Hematopoietic multipotent progenitor cell treated with erythropoietin and hydrocortisone succinate and interleukin-3 and kit ligand, for 4 days (in vitro differentiated cells): ENCODE measurements at regions not wholly inside any gene's neighbourhood (a gene's known extent, or its start where the extent isn't known, plus 50 kb on each side); places are given as distances from the start of the nearest gene placed in this dataset.

Experiments used
- DNase-seq: peaks from one replicate; pipeline ENCODE4 v3.0.0-alpha.2; 2015

DNA sequence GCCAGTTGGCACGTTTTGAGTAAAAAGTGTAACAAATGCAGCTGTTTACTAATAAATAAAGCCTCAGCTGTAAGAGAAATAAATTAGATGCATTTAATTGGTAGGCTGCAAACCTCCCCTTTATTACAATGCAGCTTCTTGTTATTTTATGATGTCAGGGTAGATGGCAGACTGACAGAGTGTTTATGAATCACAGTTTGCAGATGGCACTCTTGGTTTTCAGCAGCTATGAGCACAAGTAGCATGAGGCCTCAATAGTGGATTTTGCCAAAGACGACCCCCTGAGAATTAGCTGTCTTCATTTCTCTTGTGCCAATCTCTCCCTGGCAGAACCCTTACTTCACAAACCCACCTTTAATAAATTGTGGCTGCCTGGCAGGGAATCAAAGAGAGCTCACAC, 161.2 kb upstream of the C1orf87 start:
- DNase-seq: no peak

DNA sequence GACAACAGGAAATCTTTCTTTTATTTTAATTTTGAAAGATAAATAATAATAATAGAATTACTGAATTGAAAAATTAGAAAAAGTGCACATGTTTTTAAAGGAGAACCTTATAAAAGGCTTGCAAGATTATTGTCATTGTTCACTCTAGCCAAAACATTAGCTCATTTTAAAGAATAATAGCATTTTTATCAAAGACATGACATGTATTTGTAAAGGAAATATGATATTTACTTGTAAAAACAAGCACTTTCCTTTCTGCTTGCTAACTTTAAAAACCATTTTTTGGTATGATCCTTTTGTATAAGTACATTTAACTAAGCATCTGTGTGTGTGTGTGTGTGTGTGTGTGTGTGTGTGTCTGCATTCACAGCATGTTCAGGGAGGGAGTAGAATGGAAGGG, 156.3 kb upstream of the C1orf87 start:
- DNase-seq: no peak

DNA sequence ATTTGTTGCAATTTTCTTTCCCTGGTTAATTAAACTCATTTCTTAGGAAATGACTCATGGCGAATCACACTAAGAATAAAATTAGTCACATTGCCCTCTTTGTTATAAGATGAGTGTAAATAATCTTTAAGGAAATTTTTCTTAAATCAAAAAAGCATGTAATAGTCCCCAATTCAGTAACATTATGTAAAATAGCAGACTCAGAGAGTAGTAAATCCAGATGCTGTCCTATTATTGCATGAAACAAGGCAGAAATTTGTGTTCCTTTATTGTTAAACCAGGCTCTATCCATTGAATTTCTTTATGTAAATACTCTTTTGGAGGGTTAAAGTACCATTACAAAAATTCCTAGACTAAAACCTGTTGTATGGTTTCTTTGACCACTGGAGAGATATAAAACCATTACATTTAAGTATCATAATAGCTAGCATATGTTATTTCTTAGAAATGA, 154.5 kb upstream of the C1orf87 start:
- no peak for DNase-seq

DNA sequence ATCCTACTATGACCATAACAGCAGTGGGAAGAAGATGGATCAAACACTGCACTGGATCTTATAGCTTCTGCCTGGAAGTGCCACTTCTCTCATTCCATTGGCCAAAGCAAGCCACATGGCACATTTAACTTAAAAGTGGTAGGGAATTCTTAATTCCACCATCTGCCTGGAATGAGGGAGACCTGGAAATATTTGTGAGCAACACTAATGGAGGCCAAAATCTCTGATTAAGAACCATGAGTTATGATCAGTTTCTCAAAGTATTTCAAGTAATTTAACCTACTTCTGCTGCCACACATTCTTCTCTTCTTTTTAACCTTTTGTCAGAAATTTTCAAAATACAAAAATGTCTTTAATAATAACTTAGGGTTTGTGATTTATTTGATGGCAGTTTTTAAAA, 154.0 kb upstream of the C1orf87 start:
- DNase-seq: no peak

DNA sequence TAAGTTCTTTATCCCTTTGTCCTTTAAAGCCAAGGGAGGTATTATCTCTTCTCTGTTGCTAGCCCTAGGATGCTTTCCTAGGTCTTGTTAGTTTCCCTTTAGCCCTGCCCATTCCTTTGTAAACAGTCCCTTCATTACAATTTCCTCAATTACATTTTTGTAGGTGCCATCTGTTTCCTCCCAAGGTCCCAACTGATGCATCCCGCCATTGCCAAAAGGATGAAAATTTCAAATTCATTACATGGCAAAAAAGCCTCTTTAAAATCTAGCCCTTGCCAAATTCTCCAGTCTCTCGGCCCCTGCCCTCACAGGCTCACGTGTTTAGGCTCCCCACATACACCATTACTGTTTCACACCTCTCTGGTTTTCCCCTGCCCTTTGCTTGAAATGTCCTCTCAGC, 151.9 kb upstream of the C1orf87 start:
- no peak for DNase-seq

DNA sequence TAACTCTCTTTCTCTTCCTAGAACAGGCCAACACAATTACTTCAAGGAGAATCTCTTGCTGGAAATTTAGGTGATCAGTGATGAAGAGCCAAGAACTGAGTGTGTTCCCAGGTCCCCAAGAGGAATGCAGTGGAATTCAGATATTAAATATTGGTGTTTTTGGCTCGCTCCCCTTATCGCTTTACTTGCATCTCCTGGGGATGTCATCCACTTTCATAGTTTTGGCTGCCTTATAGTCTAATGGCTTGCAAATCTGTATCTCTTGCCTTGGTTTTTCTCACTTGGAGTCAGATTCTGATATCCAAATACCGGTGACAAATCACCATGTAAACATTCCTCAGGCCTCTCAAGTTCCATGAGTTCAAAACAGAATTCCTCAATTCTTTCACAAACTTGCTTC, 151.0 kb upstream of the C1orf87 start:
- no peak for DNase-seq

DNA sequence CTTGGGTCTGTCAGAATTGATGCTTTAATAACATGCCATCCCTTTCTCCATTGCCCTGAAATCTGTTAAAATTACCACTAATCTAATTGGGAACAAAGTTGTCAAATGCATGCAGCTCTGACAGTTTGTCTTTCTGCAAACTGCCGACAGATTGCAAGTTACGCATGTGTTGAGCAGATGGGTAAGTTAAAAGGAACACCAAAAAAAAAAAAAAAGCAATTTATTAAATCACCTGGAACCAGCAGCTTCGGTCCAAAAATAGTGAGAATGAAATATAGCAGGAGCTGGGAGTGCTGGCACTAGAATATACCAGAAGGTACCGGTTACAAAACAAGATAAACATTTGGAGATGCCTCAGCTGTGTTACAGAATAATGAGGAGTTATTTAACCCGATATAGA, 149.6 kb upstream of the C1orf87 start:
- no peak for DNase-seq

DNA sequence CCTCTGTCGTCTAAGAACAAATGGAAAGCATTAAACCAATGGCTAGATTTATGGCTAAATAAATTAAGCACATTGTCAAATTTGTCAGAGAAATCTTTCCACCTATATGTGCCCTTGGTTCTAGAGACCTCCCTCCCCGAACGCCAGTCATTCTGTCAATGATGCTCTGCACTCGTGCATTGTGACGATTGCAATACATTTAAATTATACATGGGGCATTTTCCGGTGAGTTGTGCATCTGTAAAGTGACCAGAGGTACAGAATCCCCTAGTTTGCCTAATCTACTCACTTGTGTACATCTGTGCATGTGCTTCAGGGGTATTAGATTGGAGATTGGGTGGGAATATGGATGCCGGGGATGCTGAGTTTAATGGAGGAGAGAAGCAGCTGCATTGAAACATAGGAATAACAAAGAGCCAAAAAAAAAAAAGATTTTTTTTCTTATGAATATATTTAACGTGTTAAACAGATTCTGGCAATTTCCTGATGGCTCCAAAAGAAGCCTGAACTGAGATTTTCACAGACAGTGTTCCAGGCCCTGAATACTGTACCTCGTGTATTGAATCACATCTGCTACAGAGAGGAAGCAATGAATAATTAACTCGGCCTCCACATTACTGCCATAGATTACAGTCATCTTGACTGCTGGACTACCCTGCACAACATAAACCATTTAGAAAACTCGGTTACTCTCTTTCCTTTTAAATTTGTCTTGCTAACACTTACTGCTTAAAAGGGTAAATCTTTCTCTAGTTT, 149.0 kb upstream of the C1orf87 start:
- DNase-seq: no peak

DNA sequence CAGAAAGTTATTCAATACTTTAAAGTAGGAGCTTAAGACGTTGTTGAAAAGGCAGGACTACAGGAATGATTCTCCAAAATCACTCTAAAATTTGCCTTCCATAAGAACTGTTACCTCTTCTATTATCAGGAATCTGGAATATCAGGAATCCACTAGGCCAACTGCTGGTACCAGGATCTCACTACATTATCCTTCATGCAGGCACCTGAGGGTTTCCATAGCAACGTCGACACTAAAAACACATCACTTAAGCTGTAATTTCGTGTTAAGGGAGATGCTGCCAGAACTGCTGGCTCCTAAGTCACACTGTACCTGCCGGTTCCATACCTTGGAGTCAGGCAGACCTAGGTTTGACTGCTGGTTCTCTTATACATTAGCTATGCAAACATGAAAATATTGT, 139.7 kb upstream of the C1orf87 start:
- no peak for DNase-seq

DNA sequence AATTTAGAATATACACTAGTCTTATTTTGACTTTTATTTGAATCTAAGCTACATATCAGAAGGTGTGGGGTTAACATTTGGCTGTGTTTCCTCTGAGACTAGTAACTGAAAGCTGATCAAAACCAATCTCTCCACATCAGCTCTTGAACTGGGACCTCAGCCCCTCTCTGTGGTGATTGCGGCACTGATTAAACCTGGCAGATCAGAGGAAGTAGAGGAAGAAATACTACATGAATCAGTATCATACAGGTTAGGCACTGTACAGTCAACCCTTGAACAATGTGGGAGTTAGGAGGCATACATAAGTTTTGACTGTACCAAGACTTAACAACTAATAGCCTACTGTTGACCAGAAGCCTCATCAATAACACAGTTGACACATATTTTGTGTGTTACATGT, 122.5 kb upstream of the C1orf87 start:
- DNase-seq: no peak

DNA sequence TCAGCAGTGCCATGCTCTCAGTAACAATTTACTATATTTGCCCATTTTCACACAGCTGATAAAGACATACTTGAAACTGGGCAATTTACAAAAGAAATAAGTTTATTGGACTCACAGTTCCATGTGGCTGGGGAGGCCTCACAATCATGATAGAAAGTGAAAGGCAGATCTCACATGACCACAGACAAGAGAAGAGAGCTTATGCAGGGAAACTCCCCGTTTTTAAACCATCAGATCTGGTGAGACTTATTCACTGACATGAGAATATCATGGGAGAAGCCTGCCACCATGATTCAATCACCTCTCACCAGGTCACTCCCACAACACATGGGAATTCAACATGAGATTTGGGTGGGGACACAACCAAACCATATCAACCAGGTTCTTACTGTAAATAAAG, 112.1 kb upstream of the C1orf87 start:
- DNase-seq: no peak

DNA sequence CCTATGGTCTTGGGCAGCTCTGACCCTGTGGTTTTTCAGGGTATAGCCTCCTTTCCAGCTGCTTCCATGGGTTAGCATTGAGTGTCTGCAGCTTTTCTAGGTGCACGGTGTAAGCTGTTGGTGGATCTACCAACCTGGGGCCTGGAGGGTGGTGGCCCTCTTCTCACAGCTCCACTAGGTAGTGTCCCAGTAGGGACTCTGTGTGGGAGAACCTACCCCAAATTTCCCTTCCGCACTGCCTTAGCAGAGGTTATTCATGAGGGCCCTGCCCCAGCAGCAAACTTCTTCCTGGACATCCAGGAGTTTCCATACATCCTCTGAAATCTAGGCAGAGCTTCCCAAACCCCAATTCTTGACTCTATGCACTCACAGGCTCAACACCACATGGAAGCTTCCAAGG, 111.0 kb upstream of the C1orf87 start:
- no peak for DNase-seq

DNA sequence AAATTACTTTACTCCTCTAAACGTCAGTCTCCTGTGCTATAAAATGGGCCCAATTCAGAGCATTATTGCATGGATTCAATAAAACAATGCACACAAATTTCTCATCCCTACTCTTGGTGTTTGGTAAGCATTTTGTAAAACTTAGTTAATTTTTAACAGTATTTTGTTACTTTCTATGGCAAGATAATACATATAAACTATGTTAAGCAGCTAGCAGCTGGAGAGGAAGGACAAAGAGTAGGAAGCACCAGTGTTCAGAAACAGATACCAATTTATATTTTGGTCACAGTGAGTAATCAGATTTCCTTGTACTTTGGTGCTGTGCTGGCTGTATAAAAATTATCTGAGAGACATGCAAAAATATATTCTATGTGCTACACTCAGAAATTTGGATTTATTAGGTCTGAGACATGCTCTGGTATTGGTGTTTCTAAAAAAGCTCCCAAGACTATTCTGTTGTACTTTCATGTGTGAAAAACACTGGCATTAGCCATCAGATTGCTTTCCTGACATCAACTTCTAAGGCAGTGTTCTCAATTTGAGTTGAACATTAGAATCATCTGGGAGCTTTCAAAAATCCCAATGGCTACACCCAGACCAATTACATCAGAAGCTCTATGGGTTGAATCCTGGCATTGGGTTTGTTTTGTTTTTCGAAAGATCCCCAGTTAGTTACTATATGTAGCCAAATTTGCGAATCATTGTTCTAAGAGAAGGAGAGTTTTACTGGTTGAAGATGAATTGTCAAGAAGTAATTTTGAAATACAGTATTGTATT, 100.3 kb upstream of the C1orf87 start:
- DNase-seq: no peak

DNA sequence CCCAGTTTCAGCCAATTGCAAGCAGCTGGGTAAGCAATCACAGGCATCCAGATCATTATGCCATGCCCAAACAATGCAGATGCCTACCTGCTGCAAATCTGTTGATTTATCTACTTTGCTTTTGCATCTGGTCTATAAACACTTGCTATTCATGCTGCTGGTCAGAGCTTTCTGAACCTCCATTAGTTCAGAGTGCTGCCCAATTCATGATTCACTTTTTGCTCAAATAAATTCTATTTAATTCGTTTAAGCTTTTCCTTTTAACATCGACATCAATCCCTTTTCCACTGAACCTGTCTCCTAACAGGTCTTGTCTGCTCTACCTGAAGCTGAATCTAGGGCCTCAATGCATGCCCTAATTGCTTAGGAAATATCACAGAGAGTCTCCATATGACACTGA, 99.4 kb upstream of the C1orf87 start:
- no peak for DNase-seq

DNA sequence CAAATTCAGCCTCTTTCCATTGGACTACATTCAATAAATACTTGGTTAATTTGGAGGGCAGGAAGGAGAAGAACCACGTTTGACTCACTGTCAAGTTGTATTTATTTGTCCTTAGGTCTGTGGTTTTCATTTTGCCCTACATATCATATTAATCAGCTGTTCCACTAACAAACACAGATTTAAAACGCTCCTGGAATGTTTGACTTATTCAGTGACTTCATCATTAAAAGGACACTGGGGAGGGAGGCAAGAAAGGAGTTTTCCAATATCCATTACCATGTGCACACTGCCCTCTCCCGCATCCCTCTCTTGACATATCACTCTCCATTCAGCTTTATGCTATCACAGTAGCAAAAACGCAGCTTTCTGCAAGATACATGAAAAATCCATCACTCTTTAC, 98.2 kb upstream of the C1orf87 start:
- DNase-seq: no peak

DNA sequence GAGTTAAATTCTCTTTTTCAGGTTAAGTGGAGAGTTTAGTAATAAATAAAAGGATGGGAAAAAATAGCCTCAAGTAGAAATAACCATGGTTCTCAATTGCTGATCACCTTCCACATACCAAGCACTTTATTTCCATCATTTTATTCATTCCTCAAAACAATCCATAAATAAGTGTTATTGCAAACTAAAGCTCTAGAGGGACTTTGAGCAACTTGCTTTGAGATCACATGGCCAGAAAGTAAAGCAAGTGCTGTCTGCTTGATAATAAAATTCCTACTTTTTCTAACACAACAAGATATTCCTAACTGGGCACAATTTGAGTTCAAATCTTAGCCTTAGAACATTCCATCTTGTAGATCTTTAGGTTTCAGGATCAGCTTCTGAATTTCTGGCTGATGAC, 97.1 kb upstream of the C1orf87 start:
- no peak for DNase-seq

DNA sequence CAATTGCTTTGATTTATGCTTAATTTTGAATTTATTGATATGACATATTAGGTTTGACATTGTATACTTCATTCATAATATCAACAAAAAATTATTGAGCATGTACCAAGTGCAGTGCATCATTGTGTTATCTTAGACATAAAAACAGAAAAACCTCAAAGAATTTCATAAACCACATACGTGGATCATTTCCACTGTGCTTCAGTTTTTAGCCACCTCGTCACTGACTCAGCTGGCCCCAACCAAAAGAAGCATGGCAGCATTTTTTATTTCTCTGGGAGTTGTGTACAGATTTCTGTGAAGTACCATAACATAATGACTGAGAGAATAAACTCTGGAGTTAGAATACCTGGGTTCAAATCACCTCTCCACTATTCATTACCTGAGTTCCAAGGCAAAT, 95.6 kb upstream of the C1orf87 start:
- no peak for DNase-seq

DNA sequence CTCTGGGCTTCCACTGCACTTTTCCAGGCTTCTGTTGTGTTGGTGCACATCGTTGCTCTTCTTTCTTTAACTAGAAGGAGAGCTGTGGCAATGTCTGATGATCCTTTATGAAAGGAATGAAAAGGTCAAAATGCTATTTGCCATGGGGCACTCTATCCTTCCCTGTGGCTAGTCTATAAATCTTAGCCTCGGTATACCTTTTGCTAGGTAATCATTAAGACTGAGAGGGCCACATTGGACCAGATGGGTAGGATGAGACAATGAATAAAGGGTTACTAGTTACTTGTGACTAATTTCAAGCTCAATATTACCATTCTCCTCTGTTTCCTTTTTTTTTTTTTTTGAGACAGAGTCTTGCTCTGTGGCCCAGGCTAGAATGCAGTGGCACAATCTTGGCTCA, 89.4 kb upstream of the C1orf87 start:
- DNase-seq: no peak

DNA sequence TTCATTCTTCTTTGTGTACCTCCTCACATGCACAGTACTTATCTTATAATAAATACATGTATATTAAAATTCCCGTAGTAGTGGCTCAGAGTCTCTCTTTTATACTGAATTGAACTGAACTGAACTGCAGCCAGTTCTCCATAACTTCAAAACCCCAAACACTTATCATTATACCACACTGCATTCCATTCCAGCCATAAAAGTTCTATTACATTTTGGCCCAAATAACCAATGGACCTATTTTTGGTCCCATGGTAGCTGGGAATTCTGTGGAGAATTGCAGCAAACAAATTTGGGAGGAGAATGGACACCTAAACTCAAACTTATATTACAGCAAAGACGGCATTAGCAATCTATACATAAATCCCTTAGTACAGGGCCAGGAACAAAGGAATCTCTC, 86.6 kb upstream of the C1orf87 start:
- DNase-seq: no peak

DNA sequence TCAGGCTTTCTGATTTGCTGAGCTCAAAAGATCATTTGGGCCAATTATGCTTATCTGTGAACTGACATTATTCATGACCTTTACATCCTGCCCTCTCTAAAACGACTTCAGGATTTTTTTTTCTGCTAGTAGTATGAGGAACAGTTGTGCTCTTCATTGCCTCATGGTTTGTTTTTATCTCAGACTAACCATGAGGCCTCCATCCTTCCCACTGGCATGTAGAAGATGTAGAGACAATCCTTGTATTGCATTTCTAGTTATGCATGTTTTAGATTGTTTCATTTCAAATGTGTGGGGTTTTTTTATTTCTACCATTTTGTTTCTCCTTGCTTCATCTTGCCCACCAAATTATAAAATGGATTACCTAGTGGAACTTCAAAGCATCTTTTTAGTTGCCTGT, 82.8 kb upstream of the C1orf87 start:
- DNase-seq: no peak

DNA sequence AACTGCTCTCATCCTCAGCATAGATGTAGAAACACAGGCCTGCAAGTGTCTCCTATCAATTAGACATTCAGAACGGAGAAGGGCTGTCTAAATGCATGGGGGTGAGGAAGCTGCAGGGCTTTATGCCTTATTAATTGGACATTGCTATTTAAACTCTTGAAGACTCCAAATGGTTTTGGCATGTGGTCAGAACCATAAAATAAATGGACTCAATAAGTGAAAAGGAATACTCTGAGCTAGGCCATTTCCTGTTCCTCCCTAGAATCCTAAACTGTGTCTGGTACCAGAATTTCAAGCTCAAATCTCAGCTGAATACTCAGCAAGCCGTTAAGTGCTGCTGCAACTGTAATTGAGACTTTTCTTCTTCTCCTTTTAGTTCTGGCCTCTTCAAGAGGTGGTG, 80.4 kb upstream of the C1orf87 start:
- no peak for DNase-seq

DNA sequence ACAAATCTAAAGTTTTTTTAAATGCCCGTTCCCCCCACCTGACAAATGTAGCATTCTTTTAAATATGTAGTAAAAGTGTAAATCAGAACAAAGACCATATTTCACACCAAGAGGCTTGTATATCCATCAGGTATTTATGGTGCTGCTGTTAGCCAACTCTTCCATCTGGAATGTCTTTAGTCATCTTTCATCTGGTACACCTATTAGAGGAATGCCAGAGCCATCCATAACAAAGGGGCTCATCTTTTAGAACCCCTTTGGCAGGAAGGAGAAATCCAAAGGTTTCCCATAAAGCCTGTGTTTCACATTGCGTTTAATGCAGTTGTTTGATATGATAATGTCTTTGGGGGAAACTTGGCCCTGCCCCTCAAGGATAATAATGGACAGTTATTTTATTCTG, 79.3 kb upstream of the C1orf87 start:
- no peak for DNase-seq

DNA sequence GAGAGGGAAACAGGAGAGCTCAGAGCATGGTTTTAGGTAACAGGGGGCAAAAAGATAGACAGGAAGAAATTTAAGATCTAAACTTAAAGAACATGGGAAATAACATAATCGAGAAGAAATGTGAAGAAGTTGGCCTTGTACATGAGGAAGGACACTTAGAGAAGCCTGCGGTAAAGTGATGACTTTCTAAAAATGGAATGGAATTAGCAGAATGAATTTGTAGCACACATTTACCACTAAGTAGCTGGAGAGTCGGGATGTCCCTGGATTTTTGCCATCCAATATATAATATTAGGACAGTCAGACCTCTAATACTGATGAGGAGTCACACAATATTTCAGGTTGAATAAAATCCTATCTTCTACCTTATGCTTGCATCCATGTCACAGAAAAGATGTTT, 77.7 kb upstream of the C1orf87 start:
- no peak for DNase-seq

DNA sequence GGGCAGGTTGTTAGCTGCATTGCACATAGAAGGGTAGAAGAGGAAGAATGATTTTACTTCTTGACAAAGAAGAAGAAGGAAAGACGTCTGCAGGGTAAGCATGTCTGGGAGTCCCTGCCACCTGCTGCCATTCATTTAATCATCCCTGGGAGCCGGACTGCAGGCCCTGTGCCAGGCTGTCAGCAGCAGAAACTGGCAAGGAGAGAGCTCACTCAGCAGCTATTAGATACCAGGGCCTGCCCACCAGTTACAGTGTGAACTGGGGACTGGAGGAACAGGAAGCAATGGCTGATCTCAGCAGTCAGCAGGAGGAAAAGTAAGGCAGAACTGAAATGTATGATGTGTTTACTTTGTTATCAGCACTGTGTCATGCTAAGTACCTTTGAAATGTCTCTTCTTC, 75.7 kb upstream of the C1orf87 start:
- peak; percentile 30 for DNase-seq

DNA sequence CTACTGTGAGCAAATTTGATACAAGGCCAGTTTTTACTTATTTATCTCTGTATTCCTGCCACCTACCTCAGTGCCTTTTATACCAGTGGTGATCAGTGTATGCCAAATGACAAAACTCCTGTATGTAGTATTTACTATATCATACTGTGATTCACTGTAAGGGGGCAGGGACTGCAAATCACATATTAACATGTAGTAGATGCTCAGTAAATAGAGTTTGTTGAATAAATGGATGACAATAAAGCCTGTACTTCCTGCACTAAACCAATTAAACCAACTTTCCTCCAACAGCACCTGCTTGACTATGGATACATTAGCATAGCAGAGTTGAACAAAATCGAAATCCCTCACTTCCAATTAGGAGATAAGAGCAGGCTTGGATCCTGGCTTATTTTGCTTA, 73.3 kb upstream of the C1orf87 start:
- no peak for DNase-seq
